ENCODE measurements at regions not wholly inside any gene's neighbourhood (a gene's known extent, or its start where the extent isn't known, plus 50 kb on each side); places are given as distances from the start of the nearest gene placed in this dataset.

DNA sequence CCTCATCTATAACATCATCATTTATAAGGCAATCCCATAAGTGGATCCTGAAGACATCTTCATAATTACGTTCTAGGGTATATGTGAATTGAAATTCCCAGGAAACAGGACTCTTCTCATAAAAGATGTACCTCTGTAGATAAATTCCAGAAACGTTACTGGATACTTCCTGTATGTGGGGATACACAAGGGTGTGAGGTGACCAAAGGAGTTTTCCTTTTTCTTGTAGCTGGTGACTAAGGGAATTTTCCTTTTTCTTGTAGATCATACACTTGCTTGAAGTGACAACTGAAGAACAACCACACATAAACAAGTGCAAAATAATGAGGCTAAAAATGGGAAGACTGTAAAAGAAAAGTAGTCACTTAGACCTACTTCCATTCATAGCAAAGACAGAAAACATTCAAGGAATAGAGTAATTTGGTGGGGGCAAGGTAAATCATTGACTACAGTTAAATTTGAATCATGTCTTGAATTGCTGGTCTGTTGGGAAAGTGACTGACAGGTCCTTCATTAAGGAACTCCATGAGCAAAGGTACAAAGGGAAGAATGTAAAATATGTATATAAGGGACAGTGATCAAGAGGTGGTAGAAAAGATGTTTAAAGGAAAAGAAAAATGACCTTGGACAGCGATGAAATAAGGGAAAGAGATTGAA, 53.2 kb upstream of the UBE2E3 start:
- intact Hi-C loops (cut with micrococcal nuclease) = no loop called here
- Histone ChIP-seq H3K27ac (ENCODE audit: low read depth, low read length) (no peak overlapping the region), H3K4me1 (ENCODE audit: control insufficient read depth in 2 of 2, insufficient read depth in 2 of 2, low read length in 2 of 2) (no peaks in the 10 kb centered on the region), H3K4me3 (ENCODE audit: low read length) (no peak overlapping the region), H3K27me3 (ENCODE audit: control insufficient read depth in 2 of 2, insufficient read depth in 2 of 2, low read length in 2 of 2) (no peaks in the 10 kb centered on the region), H3K36me3 (ENCODE audit: control insufficient read depth in 2 of 3, insufficient read depth in 3 of 3, low read length in 3 of 3) (no peaks in the 10 kb centered on the region), H3K9me3 (ENCODE audit: control insufficient read depth in 2 of 3, low read length in 3 of 3) (no peaks in the 10 kb centered on the region)
- POLR2A ChIA-PET = no interaction called here
- CTCF ChIA-PET = interaction anchor here (0.6 kb wide), 1 partner anchor 22 kb away, joined by 3 read pairs; no protein-coding TSS in a partner anchor
- no peak overlapping the region for H3K27ac Mint-ChIP-seq
- H3K4me1 Mint-ChIP-seq = no peaks in the 10 kb centered on the region
- no peak for DNase-seq
- H3K36me3 Mint-ChIP-seq = no peaks in the 10 kb centered on the region
- H3K9me3 Mint-ChIP-seq = no peaks in the 10 kb centered on the region
- H3K27me3 Mint-ChIP-seq = peaks cover 3 to 16% (median 6%) of the 10 kb centered on the region in 5 donors
- no peak overlapping the region for H3K4me3 Mint-ChIP-seq
- no peak for ATAC-seq

- no peak for DNase-seq
- Histone ChIP-seq H3K27me3 (ENCODE audit: control insufficient read depth in 2 of 2, insufficient read depth in 2 of 2, low read length in 2 of 2) (no peaks in the 10 kb centered on the region), H3K4me1 (ENCODE audit: control insufficient read depth in 2 of 2, insufficient read depth in 2 of 2, low read length in 2 of 2) (no peaks in the 10 kb centered on the region), H3K4me3 (ENCODE audit: low read length) (no peak overlapping the region), H3K36me3 (ENCODE audit: control insufficient read depth in 2 of 3, insufficient read depth in 3 of 3, low read length in 3 of 3) (no peaks in the 10 kb centered on the region), H3K9me3 (ENCODE audit: control insufficient read depth in 2 of 3, low read length in 3 of 3) (no peaks in the 10 kb centered on the region), H3K27ac (ENCODE audit: low read depth, low read length) (no peak overlapping the region)
- no peak overlapping the region for H3K27ac Mint-ChIP-seq
- POLR2A ChIA-PET = no interaction called here
- H3K27me3 Mint-ChIP-seq = peaks cover 3 to 18% (median 6%) of the 10 kb centered on the region in 5 donors
- no peaks in the 10 kb centered on the region for H3K4me1 Mint-ChIP-seq
- no peaks in the 10 kb centered on the region for H3K9me3 Mint-ChIP-seq
- ATAC-seq = no peak
- H3K4me3 Mint-ChIP-seq = no peak overlapping the region
- no peaks in the 10 kb centered on the region for H3K36me3 Mint-ChIP-seq
- CTCF ChIA-PET = no interaction called here
- intact Hi-C loops (cut with micrococcal nuclease) = no loop called here
Observed at GRCh38 chr2:180925700-180926099, 54.7 kb upstream of the UBE2E3 start.

DNA sequence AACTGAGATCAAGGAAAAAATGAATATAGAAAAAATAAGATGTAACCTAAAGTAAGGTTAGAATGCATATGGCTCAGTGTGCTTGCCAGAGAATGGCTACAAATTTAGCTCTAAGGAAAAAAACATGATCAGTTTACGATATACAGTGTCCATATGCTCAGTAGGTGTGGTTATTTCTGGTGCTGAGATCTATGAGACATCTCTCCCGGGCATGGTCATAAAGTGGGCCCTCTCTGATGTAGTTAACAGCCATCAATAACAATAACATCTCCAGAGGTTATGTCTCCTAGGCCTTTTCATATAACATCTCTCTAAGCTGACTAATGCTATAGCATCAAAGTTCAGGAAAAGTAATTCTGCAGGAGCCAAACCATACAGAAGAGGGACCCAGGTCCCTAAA, 56.3 kb upstream of the UBE2E3 start:
- H3K36me3 ChIP-seq (ENCODE audit: control insufficient read depth in 2 of 3, insufficient read depth in 3 of 3, low read length in 3 of 3) = no peaks in the 10 kb centered on the region
- no peaks in the 10 kb centered on the region for H3K9me3 ChIP-seq (ENCODE audit: control insufficient read depth in 2 of 3, low read length in 3 of 3)
- intact Hi-C loops (cut with micrococcal nuclease) = no loop called here
- no peak overlapping the region for H3K27ac Mint-ChIP-seq
- POLR2A ChIA-PET = no interaction called here
- no peaks in the 10 kb centered on the region for H3K9me3 Mint-ChIP-seq
- no peaks in the 10 kb centered on the region for H3K27me3 ChIP-seq (ENCODE audit: control insufficient read depth in 2 of 2, insufficient read depth in 2 of 2, low read length in 2 of 2)
- DNase-seq = no peak
- CTCF ChIA-PET = no interaction called here
- H3K4me3 Mint-ChIP-seq = no peak overlapping the region
- no peaks in the 10 kb centered on the region for H3K4me1 ChIP-seq (ENCODE audit: control insufficient read depth in 2 of 2, insufficient read depth in 2 of 2, low read length in 2 of 2)
- ATAC-seq = no peak
- no peaks in the 10 kb centered on the region for H3K36me3 Mint-ChIP-seq
- no peak overlapping the region for H3K4me3 ChIP-seq (ENCODE audit: low read length)
- H3K4me1 Mint-ChIP-seq = no peaks in the 10 kb centered on the region
- H3K27ac ChIP-seq (ENCODE audit: low read depth, low read length) = no peak overlapping the region
- peaks cover 5 to 24% (median 11%) of the 10 kb centered on the region in 5 donors for H3K27me3 Mint-ChIP-seq

GRCh38 chr2:180910831-180911665, 69.4 kb upstream of the UBE2E3 start:
- H3K4me1 ChIP-seq (ENCODE audit: control insufficient read depth in 2 of 2, insufficient read depth in 2 of 2, low read length in 2 of 2) = no peaks in the 10 kb centered on the region
- H3K9me3 ChIP-seq (ENCODE audit: control insufficient read depth in 2 of 3, low read length in 3 of 3) = no peaks in the 10 kb centered on the region
- ChIA-PET POLR2A (no interaction called here), CTCF (no interaction called here)
- H3K36me3 Mint-ChIP-seq = no peaks in the 10 kb centered on the region
- H3K27me3 Mint-ChIP-seq = peaks cover 0 to 26% (median 14%) of the 10 kb centered on the region in 5 donors
- no peaks in the 10 kb centered on the region for H3K4me1 Mint-ChIP-seq
- no peak overlapping the region for H3K27ac ChIP-seq (ENCODE audit: low read depth, low read length)
- H3K4me3 Mint-ChIP-seq = no peak overlapping the region
- H3K9me3 Mint-ChIP-seq = peaks cover 0 to 2% (median 0%) of the 10 kb centered on the region in 11 donors
- H3K27me3 ChIP-seq (ENCODE audit: control insufficient read depth in 2 of 2, insufficient read depth in 2 of 2, low read length in 2 of 2) = peaks cover 0 to under 1% of the 10 kb centered on the region in 2 donors
- no peak overlapping the region for H3K4me3 ChIP-seq (ENCODE audit: low read length)
- DNase-seq = no peak
- no peak for ATAC-seq
- H3K36me3 ChIP-seq (ENCODE audit: control insufficient read depth in 2 of 3, insufficient read depth in 3 of 3, low read length in 3 of 3) = no peaks in the 10 kb centered on the region
- no peak overlapping the region for H3K27ac Mint-ChIP-seq
- intact Hi-C loops (cut with micrococcal nuclease) = no loop called here

GRCh38 chr2:180907731-180908130, 72.7 kb upstream of the UBE2E3 start:
- Mint-ChIP-seq H3K9me3 (no peaks in the 10 kb centered on the region), H3K4me1 (no peaks in the 10 kb centered on the region), H3K27ac (no peak overlapping the region), H3K36me3 (no peaks in the 10 kb centered on the region), H3K4me3 (no peak overlapping the region), H3K27me3 (peaks cover 0 to 24% (median 18%) of the 10 kb centered on the region in 5 donors)
- no peak overlapping the region for H3K27ac ChIP-seq (ENCODE audit: low read depth, low read length)
- no peaks in the 10 kb centered on the region for H3K4me1 ChIP-seq (ENCODE audit: control insufficient read depth in 2 of 2, insufficient read depth in 2 of 2, low read length in 2 of 2)
- no peaks in the 10 kb centered on the region for H3K27me3 ChIP-seq (ENCODE audit: control insufficient read depth in 2 of 2, insufficient read depth in 2 of 2, low read length in 2 of 2)
- ChIA-PET CTCF (no interaction called here), POLR2A (no interaction called here)
- no peaks in the 10 kb centered on the region for H3K36me3 ChIP-seq (ENCODE audit: control insufficient read depth in 2 of 3, insufficient read depth in 3 of 3, low read length in 3 of 3)
- no peaks in the 10 kb centered on the region for H3K9me3 ChIP-seq (ENCODE audit: control insufficient read depth in 2 of 3, low read length in 3 of 3)
- DNase-seq (no peak), ATAC-seq (no peak)
- intact Hi-C loops (cut with micrococcal nuclease) = no loop called here
- H3K4me3 ChIP-seq (ENCODE audit: low read length) = no peak overlapping the region

- Mint-ChIP-seq H3K36me3 (no peaks in the 10 kb centered on the region), H3K27ac (no peak overlapping the region), H3K27me3 (peaks cover 3 to 35% (median 18%) of the 10 kb centered on the region in 5 donors), H3K9me3 (no peaks in the 10 kb centered on the region), H3K4me3 (no peak overlapping the region), H3K4me1 (no peaks in the 10 kb centered on the region)
- intact Hi-C loops (cut with micrococcal nuclease) = no loop called here
- H3K27me3 ChIP-seq (ENCODE audit: control insufficient read depth in 2 of 2, insufficient read depth in 2 of 2, low read length in 2 of 2) = no peaks in the 10 kb centered on the region
- no peaks in the 10 kb centered on the region for H3K36me3 ChIP-seq (ENCODE audit: control insufficient read depth in 2 of 3, insufficient read depth in 3 of 3, low read length in 3 of 3)
- H3K9me3 ChIP-seq (ENCODE audit: control insufficient read depth in 2 of 3, low read length in 3 of 3) = no peaks in the 10 kb centered on the region
- POLR2A ChIA-PET = no interaction called here
- H3K4me1 ChIP-seq (ENCODE audit: control insufficient read depth in 2 of 2, insufficient read depth in 2 of 2, low read length in 2 of 2) = no peaks in the 10 kb centered on the region
- DNase-seq (no peak), ATAC-seq (no peak)
- CTCF ChIA-PET = no interaction called here
- no peak overlapping the region for H3K27ac ChIP-seq (ENCODE audit: low read depth, low read length)
- H3K4me3 ChIP-seq (ENCODE audit: low read length) = no peak overlapping the region
Observed at GRCh38 chr2:180905461-180905860, 74.9 kb upstream of the UBE2E3 start.

DNA sequence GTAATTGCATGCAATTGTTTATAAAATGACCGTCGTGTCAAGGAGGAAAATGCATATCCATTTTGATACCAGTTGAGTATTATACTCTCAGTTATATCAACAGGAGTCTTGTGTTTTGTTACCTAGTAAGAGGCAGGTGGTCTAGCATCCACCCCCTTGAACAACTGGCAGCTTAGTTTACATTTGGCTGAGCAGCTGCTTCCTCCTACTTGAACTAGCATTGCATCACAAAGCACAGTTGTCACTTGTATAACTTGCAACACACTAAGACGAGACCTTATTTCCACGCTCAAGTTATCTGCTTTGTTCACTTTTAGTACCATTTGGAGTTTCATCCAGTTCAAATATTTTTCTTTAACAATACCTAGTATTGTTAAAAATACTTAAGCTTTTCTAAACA, 75.4 kb upstream of the UBE2E3 start:
- H3K27me3 Mint-ChIP-seq = peaks cover 5 to 35% (median 18%) of the 10 kb centered on the region in 5 donors
- H3K27ac Mint-ChIP-seq = no peak overlapping the region
- no peaks in the 10 kb centered on the region for H3K4me1 Mint-ChIP-seq
- intact Hi-C loops (cut with micrococcal nuclease) = no loop called here
- no peaks in the 10 kb centered on the region for H3K27me3 ChIP-seq (ENCODE audit: control insufficient read depth in 2 of 2, insufficient read depth in 2 of 2, low read length in 2 of 2)
- no peaks in the 10 kb centered on the region for H3K4me1 ChIP-seq (ENCODE audit: control insufficient read depth in 2 of 2, insufficient read depth in 2 of 2, low read length in 2 of 2)
- no peak for DNase-seq
- H3K36me3 ChIP-seq (ENCODE audit: control insufficient read depth in 2 of 3, insufficient read depth in 3 of 3, low read length in 3 of 3) = no peaks in the 10 kb centered on the region
- no peak for ATAC-seq
- no peaks in the 10 kb centered on the region for H3K9me3 ChIP-seq (ENCODE audit: control insufficient read depth in 2 of 3, low read length in 3 of 3)
- no peak overlapping the region for H3K4me3 ChIP-seq (ENCODE audit: low read length)
- POLR2A ChIA-PET = no interaction called here
- H3K27ac ChIP-seq (ENCODE audit: low read depth, low read length) = no peak overlapping the region
- no peak overlapping the region for H3K4me3 Mint-ChIP-seq
- H3K36me3 Mint-ChIP-seq = no peaks in the 10 kb centered on the region
- CTCF ChIA-PET = interaction anchor here (0.6 kb wide), 1 partner anchor 22 kb away, joined by 3 read pairs; no protein-coding TSS in a partner anchor
- H3K9me3 Mint-ChIP-seq = no peaks in the 10 kb centered on the region

All from naive thymus-derived CD4-positive, alpha-beta T cell (primary cell).